OCI-LY1 (cell line): ENCODE measurements at regions not wholly inside any gene's neighbourhood (a gene's known extent, or its start where the extent isn't known, plus 50 kb on each side); places are given as distances from the start of the nearest gene placed in this dataset.

Experiments used
- CTCF ChIP-seq: fragments of 200-600 bp; sonication (generic), shearing (Covaris generic); IDR thresholded peaks from 2 replicates; pipeline ENCODE4 v1.5.1; 2017; ENCODE audit warnings: mild to moderate bottlenecking, antibody characterized with exemption, low read length, moderate library complexity, mixed read lengths
- EZH2 ChIP-seq: fragments of 200-600 bp; sonication (generic), shearing (Covaris generic); IDR thresholded peaks from 2 replicates; pipeline ENCODE4 v1.8.0; 2017; ENCODE audit warnings: borderline replicate concordance, mixed run types, mild to moderate bottlenecking, antibody characterized with exemption, low read length, moderate library complexity, mixed read lengths

DNA sequence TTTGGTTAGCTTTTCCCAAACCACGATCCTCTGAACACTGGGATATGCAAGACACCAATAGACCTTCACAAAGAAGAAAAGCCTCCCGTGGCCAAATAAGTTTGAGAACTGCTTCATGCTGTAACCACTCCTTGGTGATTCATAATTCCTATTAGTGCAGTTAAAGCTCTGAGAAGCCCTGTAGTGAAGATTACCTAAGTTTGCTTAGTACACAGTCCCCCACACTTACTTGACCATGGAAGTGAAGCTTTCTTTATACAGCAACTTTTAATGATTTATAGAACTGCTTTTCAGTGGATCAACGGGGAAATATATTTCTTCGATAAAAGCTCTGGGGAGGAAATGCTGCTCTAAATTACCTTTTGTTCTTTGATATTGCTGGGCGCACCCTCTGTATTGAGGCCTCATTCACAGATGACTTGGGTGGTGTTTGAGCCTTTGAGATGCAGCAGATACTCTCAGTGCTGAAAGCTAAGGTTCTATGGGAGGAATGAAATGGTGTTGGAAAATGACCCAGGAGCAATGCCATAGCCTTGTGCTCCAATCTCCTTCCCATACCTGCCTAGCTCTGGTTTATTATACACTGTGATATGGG, 67.4 kb downstream of the CBLL2 start:
- no peak for TF ChIP-seq CTCF
- no peak for TF ChIP-seq EZH2
